ENCODE measurements at regions not wholly inside any gene's neighbourhood (a gene's known extent, or its start where the extent isn't known, plus 50 kb on each side); places are given as distances from the start of the nearest gene placed in this dataset.

GRCh38 chr18:30277676-30278075 lies 764.9 kb downstream of the DSC3 start:
- H3K27me3 ChIP-seq (ENCODE audit: control insufficient read depth, insufficient read depth, low read length) = no peaks in the 10 kb centered on the region
- H3K4me3 ChIP-seq (ENCODE audit: low read depth, low read length) = no peak overlapping the region
- ChIA-PET POLR2A (no interaction called here), CTCF (no interaction called here)
- no peak for TF ChIP-seq CTCF (IDR thresholded peaks at IDR 0.05; ENCODE audit: low read depth, low read length)
- H3K27ac ChIP-seq (ENCODE audit: low read depth, low read length) = no peak overlapping the region
- no peak for DNase-seq (ENCODE audit: low read depth, low spot score)
- H3K9me3 ChIP-seq (ENCODE audit: control insufficient read depth, insufficient read depth, low read length) = no peaks in the 10 kb centered on the region

- no peaks in the 10 kb centered on the region for H3K9me3 ChIP-seq (ENCODE audit: control insufficient read depth, insufficient read depth, low read length)
- no peaks in the 10 kb centered on the region for H3K27me3 ChIP-seq (ENCODE audit: control insufficient read depth, insufficient read depth, low read length)
- no peak overlapping the region for H3K27ac ChIP-seq (ENCODE audit: low read depth, low read length)
- no peak for TF ChIP-seq CTCF (IDR thresholded peaks at IDR 0.05; ENCODE audit: low read depth, low read length)
- CTCF ChIA-PET = no interaction called here
- DNase-seq (ENCODE audit: low read depth, low spot score) = no peak
- H3K4me3 ChIP-seq (ENCODE audit: low read depth, low read length) = no peak overlapping the region
- POLR2A ChIA-PET = no interaction called here
Observed at GRCh38 chr18:30271716-30272115, 770.8 kb downstream of the DSC3 start.

DNA sequence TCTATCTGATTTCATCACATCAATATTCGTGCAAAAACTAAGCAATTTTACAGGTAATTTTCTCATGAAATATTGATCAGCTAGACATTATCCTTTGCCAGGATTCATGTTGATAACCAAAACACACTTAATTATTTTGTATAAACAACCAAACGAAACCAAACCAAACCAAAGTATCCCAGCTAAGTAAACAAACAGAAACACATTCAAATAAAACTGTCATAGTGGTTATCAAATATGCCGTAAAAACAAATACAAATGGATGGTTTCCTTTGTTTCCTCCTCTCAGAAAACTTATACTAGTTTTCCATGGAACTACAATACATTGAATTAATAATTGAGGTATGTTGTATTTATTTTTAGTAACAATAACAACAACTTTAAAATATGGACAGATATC lies 777.4 kb downstream of the DSC3 start:
- no peaks in the 10 kb centered on the region for H3K27me3 ChIP-seq (ENCODE audit: control insufficient read depth, insufficient read depth, low read length)
- TF ChIP-seq CTCF (IDR thresholded peaks at IDR 0.05; ENCODE audit: low read depth, low read length) = no peak
- DNase-seq (ENCODE audit: low read depth, low spot score) = no peak
- no peaks in the 10 kb centered on the region; the same call in 1 of the 2 replicates for H3K9me3 ChIP-seq (ENCODE audit: control insufficient read depth, insufficient read depth, low read length)
- H3K4me3 ChIP-seq (ENCODE audit: low read depth, low read length) = no peak overlapping the region
- CTCF ChIA-PET = interaction anchor here (5.9 kb wide), 1 partner anchor 16 kb away, joined by 25 read pairs; no protein-coding TSS in a partner anchor
- no peak overlapping the region for H3K27ac ChIP-seq (ENCODE audit: low read depth, low read length)
- POLR2A ChIA-PET = no interaction called here

DNA sequence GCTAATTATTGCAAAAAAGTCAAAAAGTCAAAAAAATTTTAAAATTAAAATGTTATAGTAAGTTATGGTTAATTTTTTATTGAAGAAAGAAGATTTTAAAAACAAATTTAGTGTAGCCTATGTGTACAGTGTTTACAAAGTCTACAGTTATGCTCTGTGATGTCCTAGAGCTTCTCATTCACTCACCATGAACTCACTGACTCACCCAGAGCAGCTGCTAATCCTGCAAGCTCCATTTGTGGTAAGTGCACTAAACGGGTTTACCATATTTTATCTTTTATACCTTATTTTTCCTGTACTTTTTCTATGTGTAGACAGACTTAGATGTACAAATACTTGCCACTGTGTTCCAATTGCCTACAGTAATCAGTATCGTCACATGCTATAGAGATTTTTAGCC lies 788.2 kb downstream of the DSC3 start:
- H3K27me3 ChIP-seq (ENCODE audit: control insufficient read depth, insufficient read depth, low read length) = no peaks in the 10 kb centered on the region
- no peak for TF ChIP-seq CTCF (IDR thresholded peaks at IDR 0.05; ENCODE audit: low read depth, low read length)
- POLR2A ChIA-PET = no interaction called here
- no peak for DNase-seq (ENCODE audit: low read depth, low spot score)
- H3K27ac ChIP-seq (ENCODE audit: low read depth, low read length) = no peak overlapping the region
- no peaks in the 10 kb centered on the region; the same call in 1 of the 2 replicates for H3K9me3 ChIP-seq (ENCODE audit: control insufficient read depth, insufficient read depth, low read length)
- CTCF ChIA-PET = no interaction called here
- no peak overlapping the region for H3K4me3 ChIP-seq (ENCODE audit: low read depth, low read length)

DNA sequence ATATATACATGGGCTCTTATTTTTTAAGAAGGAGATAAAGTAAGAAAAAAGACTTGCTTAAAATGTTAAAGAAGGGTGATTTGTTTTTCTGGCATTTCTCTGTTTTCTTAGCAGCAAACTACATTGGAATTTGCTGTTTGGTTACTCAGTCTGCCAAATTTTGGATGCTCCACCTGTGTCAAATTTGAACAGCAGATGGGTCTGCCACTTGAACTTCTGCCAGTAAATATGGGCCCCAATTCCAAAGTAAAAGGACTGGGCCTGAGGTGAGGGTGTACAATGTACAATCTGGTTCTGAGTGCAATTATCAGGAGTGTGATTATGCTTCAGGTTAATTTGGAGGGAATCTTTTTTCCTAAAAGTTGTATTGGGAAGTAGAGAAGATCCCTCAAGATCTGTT lies 794.5 kb downstream of the DSC3 start:
- DNase-seq (ENCODE audit: low read depth, low spot score) = no peak
- H3K9me3 ChIP-seq (ENCODE audit: control insufficient read depth, insufficient read depth, low read length) = no peaks in the 10 kb centered on the region
- no peaks in the 10 kb centered on the region for H3K27me3 ChIP-seq (ENCODE audit: control insufficient read depth, insufficient read depth, low read length)
- no peak overlapping the region for H3K27ac ChIP-seq (ENCODE audit: low read depth, low read length)
- no peak overlapping the region for H3K4me3 ChIP-seq (ENCODE audit: low read depth, low read length)
- ChIA-PET CTCF (no interaction called here), POLR2A (no interaction called here)
- no peak for TF ChIP-seq CTCF (IDR thresholded peaks at IDR 0.05; ENCODE audit: low read depth, low read length)

Data from AG04450 (cell line).